ENCODE measurements at regions not wholly inside any gene's neighbourhood (a gene's known extent, or its start where the extent isn't known, plus 50 kb on each side); places are given as distances from the start of the nearest gene placed in this dataset.

GRCh38 chr10:33519130-33519860, 184.8 kb upstream of the NRP1 start:
- no peak for DNase-seq (ENCODE audit: low read depth, low spot score)

DNA sequence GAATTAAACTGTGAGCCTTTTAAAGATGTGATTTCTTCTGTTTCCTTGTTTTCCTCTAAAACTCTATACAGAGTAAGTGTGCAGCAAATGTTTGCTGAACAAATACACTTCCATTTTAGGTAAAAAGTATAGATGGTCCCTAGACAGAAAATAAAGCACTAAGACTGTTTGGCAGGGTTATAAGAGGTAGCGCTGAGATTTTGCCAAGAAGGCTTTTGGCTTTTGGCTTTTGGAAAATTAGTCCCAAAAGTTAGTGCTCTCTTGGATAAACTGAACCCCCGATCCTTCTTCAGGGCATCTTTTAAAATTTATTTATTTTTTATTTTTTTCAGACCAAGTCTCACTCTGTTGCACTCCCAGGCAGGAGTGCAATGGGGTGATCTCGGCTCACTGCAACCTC, 175.7 kb upstream of the NRP1 start:
- DNase-seq (ENCODE audit: low read depth, low spot score), result no peak

DNA sequence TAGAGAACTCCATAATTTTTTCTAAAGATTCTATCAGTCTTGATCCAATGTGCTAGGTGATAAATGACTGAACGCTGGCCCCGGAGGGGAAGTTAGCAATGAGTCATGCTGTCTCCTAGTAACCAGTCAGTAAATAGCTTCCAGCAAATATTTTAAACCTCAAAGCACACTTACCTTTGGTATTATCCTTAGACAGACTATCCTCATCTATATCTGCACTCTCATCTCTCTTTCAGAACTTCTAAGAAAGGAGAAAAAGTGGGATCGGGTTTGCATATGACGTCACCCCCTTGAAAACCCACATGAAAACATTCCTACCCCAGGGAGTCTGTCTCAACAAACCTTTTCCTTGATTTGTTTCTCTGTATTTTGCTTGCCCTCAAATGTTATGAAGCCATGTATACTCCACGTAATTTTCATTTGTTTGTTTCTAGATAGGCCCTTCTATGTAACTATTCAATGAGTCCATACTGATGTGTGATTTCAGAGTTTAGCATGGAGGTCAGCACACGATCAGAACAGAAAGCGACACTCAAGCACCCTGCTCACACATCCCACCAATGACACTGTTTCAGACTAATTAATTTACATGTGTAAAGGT, 174.9 kb upstream of the NRP1 start:
- peak; percentile 87 for DNase-seq (ENCODE audit: low read depth, low spot score)

GRCh38 chr10:33507662-33508425, 173.4 kb upstream of the NRP1 start:
- no peak for DNase-seq (ENCODE audit: low read depth, low spot score)

DNA sequence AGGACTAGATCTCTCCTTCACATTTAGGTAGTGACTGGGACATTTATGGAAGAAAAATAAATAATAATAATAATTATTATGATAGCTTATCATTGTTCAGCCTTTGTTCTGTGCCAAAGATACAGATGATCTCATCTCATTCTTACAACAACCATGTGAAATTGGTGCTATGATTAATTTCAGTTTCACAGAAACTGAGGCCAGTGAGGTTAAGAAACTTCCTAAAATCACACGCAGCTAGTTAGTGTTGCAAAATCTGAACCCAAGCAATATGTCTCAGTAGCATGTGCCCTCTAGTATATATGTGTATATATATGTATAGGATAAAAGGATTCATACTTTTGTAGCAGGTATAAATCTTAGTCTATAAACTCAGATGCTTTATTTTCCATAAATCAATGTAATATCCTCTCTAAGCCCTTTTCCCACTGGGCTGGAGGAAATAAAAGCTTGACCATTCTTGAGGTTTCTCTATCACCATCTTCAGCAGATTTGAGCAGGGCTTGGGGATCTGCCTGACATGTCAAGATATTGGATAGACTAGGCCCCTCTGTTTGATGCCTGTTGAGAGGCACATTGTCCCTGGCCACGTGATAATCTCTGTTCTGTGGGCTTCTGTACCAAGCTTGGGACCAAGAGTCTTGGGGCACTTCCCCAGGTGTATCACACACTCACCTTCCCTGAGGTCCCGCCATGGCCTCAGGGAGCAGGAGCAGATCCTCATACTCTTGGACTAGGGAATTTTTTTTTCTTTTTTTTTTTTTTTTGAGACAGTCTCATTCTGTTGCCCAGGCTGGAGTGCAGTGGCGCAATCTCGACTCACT, 172.6 kb upstream of the NRP1 start:
- peak; percentile 7 for DNase-seq (ENCODE audit: low read depth, low spot score)

- DNase-seq (ENCODE audit: low read depth, low spot score), result no peak
Observed at GRCh38 chr10:33506391-33506790, 171.9 kb upstream of the NRP1 start.

DNA sequence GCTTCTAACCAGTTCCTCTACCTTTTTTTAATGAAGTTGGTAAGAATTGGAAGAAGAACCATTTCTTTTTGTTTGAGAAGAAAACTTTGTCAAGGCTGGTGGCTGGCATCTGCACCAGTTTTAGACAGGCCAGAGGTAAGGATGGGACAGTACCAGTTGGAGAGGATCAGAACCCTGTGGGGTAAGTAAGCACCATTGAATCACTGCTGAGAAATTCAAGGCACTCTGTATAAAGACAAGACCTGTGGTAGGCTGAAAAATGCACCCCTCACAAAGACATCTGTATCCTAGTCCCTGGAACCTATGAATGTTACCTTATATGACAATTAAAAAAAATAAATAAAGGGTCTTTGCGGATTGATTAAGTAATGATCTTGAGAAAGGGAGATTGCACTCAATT, 166.7 kb upstream of the NRP1 start:
- DNase-seq (ENCODE audit: low read depth, low spot score), result no peak

DNA sequence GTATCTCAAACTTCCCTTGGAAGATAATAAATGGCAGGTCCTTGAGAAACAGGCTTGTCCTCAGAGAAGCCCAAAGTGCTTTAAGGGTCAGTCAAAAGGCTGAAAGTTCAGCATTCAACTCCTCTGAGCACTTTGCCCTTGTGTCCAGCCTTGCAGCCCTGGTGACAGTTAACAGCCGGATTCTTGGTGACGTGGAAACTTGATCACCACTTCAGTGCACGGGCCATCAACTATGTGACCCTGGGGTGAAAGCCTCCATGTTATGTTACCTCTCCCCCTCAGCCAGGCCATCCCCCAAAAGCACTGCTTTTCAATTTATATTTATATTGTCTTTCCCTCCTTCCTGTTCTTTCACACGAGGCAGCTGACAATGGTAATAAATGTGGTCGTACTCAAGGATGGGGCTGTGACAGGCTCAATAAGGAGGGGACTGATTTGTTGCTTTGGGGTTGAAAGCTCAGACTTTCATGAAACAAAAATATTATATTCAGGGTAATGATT, 164.0 kb upstream of the NRP1 start:
- DNase-seq (ENCODE audit: low read depth, low spot score), result no peak

DNA sequence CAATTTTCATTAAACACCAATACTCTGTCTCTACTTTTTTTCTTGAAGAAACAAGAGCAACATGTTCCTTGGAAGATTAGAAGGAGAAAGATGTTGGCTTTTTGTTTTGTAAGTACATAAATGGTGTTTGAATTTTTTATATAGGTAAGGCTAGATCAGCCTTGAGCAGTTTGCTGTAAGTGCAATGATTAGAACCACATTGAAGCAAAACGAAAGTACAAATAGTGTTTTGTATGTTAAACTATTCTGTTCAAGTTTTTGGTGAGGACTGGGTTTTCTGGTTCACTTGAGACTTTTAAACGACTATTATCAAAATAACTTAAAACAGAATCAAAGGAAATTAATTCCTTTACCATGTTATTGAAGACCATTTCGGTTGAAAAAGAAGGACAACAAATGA, 162.9 kb upstream of the NRP1 start:
- DNase-seq (ENCODE audit: low read depth, low spot score), result no peak

DNA sequence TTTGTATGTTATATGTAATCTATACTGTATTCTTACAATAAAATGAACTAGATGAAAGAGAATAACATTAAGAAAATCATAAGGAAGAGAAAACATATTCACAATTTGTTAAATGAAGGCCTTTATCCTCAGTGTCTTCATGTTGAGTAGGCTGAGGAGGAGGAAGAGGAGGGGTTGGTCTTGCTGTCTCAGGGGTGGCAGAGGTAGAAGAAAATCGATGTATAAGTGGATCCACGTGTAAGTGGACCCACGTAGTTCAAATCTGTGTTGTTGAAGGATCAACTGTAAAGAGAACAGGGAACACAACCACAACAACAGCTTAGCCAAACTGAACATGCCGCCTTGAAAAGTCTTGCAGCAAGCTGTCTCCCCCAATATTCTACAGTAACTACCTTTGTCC, 161.6 kb upstream of the NRP1 start:
- DNase-seq (ENCODE audit: low read depth, low spot score), result no peak

DNA sequence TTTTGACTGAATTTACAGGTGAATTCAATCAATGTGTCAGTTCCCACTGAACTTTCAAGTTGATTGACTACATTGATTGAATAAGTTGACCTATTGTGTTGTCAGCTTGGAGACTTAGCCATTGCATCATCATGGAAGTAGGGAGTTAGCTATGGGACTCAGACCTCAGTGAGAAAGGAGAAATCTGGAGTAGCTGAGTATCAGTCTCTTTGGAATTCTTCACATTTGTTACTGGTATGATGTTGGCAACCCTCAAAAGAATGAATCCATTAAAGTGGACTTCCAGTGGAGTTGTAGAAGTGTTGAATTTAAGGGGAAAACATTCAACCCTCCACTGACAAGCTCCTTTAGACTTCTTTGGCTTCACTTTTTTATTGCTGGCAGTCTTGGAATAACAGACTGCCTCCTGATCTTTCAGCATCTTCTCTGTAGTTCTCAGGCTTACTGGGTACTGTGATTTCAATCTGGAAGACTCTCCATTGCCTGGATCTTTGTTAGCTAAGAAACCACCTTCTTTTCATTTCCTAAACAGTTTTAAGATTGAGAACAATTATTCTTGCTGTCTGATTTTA, 160.3 kb upstream of the NRP1 start:
- no peak for DNase-seq (ENCODE audit: low read depth, low spot score)

DNA sequence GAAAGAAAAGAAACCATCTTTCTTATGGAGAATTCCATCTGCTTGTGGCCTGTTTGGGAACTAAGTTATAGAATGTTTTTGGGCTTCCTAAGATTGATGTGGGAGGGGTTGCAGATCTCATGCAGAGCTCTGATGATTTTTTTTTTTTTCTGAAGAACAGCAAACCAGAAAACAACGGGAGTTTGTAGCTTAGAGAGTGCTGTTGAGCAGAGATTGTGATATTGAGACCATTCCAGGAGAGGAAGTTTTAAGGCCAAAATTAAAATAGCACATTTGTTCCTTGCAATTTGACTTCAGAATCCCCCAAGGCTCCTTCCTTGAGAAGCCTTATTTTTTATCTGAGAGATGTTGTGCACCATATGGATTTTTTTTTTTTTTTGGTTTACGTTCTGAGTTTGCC, 159.5 kb upstream of the NRP1 start:
- no peak for DNase-seq (ENCODE audit: low read depth, low spot score)

DNA sequence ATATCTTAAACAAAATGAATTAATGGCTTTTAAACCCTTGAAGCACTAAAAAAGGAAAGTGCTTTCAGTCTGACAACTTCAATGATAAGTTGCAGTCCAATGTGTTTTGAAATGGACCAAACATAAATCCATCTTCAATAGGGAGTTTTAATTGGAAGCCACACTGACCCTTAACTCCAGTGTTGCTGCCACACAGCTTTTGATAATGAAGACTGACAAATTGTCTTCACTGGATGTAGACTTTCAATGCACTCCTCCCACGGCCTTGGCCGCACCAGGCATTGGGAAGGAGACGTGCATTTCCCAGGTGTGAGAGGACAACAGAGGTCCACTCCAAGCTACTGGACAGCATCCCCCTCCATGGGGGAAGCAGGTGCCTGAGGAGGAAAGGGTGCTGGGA, 159.0 kb upstream of the NRP1 start:
- no peak for DNase-seq (ENCODE audit: low read depth, low spot score)

DNA sequence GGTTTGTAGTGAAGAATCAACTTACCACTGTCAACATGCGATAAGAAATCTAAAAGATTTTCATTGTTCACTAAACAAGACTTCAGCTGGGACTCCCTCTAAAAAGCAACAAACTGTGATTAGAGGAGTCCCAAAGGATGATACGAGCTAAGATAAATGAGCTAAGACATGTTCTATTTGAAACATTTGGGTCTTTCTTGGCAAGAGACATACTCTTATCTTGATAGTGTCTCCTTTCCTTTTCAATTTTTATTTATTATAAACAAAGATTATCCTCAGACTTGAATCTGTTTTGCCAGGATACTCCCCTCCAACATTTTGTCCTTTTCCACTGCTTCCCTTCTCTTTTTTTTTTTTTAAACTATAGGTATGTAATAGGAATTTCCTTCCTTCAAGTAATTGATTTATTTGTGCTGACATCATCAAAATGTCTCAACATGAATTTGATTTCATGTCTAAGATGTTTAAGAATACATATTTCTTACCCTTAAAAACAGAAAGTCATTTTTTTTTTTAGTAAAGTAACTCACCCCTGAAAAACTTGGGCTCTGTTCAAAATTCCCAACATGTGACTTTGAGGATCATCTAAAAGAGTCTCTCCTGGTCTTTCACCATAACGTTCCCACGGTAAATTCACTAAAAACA, 158.4 kb upstream of the NRP1 start:
- DNase-seq (ENCODE audit: low read depth, low spot score), result no peak

- DNase-seq (ENCODE audit: low read depth, low spot score), result no peak
Observed at GRCh38 chr10:33489501-33490176, 155.2 kb upstream of the NRP1 start.

DNA sequence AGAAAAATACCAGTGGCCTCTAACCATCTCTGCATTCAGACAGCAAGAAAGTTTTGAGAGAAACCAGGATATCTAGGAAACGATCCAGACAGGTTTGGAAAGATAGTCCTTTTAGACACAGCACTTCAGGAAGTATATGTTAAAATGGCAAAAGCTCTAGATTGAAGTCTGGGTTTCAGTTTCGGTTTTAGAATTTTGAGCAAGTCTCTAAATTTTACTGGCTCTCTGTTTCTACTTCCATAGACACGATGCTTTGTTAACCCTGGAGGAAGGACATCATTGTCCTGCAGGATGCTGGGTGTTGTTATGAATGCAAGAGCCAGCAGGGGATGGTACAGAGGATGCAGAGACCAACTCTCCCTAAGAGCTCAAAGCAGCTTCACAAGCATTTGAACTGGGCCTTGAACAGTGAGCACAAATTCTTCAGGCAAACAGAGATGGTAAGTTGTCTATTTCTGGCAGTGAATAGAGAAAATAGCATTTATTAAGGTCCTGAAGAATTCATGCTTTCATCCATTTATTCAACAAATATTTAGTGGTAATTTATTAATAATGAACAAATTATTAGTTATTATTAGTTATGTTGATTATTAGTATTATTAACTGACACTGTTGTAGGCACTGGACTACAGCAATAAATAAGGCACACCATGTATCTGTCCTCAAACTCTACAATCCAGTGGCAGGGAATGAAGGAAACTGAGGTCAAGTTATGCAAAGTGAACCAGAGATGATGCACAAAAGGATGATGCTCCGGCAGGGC, 152.7 kb upstream of the NRP1 start:
- no peak for DNase-seq (ENCODE audit: low read depth, low spot score)

GRCh38 chr10:33485276-33485675, 150.8 kb upstream of the NRP1 start:
- no peak for DNase-seq (ENCODE audit: low read depth, low spot score)

DNA sequence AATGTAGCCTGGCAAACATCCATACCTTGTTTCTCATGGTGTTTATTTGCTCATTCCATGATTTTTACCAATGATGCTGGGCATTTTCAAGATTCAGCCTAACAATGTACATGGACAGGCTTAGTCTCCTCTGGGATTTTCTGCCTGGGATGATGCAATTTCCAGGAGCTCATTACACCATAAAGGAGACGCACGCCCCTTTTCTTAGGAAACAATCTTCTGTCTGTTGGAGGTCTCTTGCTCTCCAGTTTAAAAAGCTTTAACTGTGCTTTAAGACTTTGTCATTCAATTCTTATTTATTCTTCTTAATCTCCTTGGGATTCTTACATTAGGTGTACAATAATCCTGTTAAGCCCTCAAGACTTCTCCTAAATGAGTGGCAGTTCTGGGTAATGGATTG, 150.3 kb upstream of the NRP1 start:
- no peak for DNase-seq (ENCODE audit: low read depth, low spot score)

- no peak for DNase-seq (ENCODE audit: low read depth, low spot score)
Observed at GRCh38 chr10:33483816-33484190, 149.3 kb upstream of the NRP1 start.
